ENCODE measurements at regions not wholly inside any gene's neighbourhood (a gene's known extent, or its start where the extent isn't known, plus 50 kb on each side); places are given as distances from the start of the nearest gene placed in this dataset.

- no peak for TF ChIP-seq CTCF (IDR thresholded peaks at IDR 0.05; ENCODE audit: low read depth, low read length)
- H3K4me3 ChIP-seq (ENCODE audit: low read depth, low read length) = no peak overlapping the region
- in situ Hi-C loops (cut with HindIII; ENCODE audit: low sequenced_read_pairs) = no loop called here
- no peak for DNase-seq (ENCODE audit: low read depth, low spot score)
Measured at GRCh38 chr6:100163035-100163434, 169.0 kb upstream of the MCHR2 start.

GRCh38 chr6:100161782-100162365 lies 167.9 kb upstream of the MCHR2 start:
- in situ Hi-C loops (cut with HindIII; ENCODE audit: low sequenced_read_pairs) = no loop called here
- no peak overlapping the region for H3K4me3 ChIP-seq (ENCODE audit: low read depth, low read length)
- no peak for TF ChIP-seq CTCF (IDR thresholded peaks at IDR 0.05; ENCODE audit: low read depth, low read length)
- DNase-seq (ENCODE audit: low read depth, low spot score) = no peak

- in situ Hi-C loops (cut with HindIII; ENCODE audit: low sequenced_read_pairs) = no loop called here
- no peak for DNase-seq (ENCODE audit: low read depth, low spot score)
- H3K4me3 ChIP-seq (ENCODE audit: low read depth, low read length) = no peak overlapping the region
- TF ChIP-seq CTCF (IDR thresholded peaks at IDR 0.05; ENCODE audit: low read depth, low read length) = no peak
Measured at GRCh38 chr6:100160930-100161329, 166.9 kb upstream of the MCHR2 start.

GRCh38 chr6:100155141-100155540 lies 161.1 kb upstream of the MCHR2 start:
- no peak for TF ChIP-seq CTCF (IDR thresholded peaks at IDR 0.05; ENCODE audit: low read depth, low read length)
- in situ Hi-C loops (cut with HindIII; ENCODE audit: low sequenced_read_pairs) = no loop called here
- DNase-seq (ENCODE audit: low read depth, low spot score) = no peak
- no peak overlapping the region for H3K4me3 ChIP-seq (ENCODE audit: low read depth, low read length)

GRCh38 chr6:100153636-100154275 lies 159.7 kb upstream of the MCHR2 start:
- DNase-seq (ENCODE audit: low read depth, low spot score) = no peak
- in situ Hi-C loops (cut with HindIII; ENCODE audit: low sequenced_read_pairs) = no loop called here
- no peak overlapping the region for H3K4me3 ChIP-seq (ENCODE audit: low read depth, low read length)
- no peak for TF ChIP-seq CTCF (IDR thresholded peaks at IDR 0.05; ENCODE audit: low read depth, low read length)

GRCh38 chr6:100152201-100152600 lies 158.2 kb upstream of the MCHR2 start:
- no peak for TF ChIP-seq CTCF (IDR thresholded peaks at IDR 0.05; ENCODE audit: low read depth, low read length)
- no peak for DNase-seq (ENCODE audit: low read depth, low spot score)
- H3K4me3 ChIP-seq (ENCODE audit: low read depth, low read length) = no peak overlapping the region
- in situ Hi-C loops (cut with HindIII; ENCODE audit: low sequenced_read_pairs) = no loop called here

Measured in astrocyte of the spinal cord (primary cell).